GM21423 (cell line): ENCODE measurements at regions not wholly inside any gene's neighbourhood (a gene's known extent, or its start where the extent isn't known, plus 50 kb on each side); places are given as distances from the start of the nearest gene placed in this dataset.
"Not testable (repeated sequence)": the region's sequence is repeated elsewhere in the genome, so short reads cannot be mapped to it uniquely, and the experiment has no call there.

Experiments used
- ATAC-seq: cut with Tn5 transposase; IDR thresholded peaks from one replicate; pipeline ENCODE4 v1.9.1; 2021; ENCODE audit warnings: mild to moderate bottlenecking, moderate library complexity; ENCODE audit not compliant: unreplicated experiment

- not testable (repeated sequence) for ATAC-seq
Observed at GRCh38 chr2:87424763-87425154, 323.1 kb upstream of the PLGLB2 start.

DNA sequence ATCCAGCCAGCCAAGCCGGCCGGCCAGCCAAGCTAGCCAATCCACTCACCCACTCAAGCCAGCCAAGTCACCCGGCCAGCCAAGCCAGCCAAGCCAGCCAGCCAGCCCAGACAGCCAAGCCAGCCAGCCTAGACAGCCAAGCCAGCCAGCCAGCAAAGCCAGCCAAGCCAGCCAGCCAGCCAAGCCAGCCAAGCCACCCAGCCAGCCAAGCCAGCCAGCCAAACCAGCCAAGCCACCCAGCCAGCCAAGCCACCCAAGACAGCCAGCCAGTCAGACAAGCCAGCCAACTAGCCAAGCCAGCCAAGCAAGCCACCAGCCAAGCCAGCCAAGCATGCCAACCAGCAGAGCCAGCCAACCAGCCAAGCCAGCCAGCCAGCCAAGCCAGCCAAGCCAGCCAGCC is 322.7 kb upstream of the PLGLB2 start:
- not testable (repeated sequence) for ATAC-seq

- not testable (repeated sequence) for ATAC-seq
Observed at GRCh38 chr2:87425717-87426116, 322.2 kb upstream of the PLGLB2 start.

DNA sequence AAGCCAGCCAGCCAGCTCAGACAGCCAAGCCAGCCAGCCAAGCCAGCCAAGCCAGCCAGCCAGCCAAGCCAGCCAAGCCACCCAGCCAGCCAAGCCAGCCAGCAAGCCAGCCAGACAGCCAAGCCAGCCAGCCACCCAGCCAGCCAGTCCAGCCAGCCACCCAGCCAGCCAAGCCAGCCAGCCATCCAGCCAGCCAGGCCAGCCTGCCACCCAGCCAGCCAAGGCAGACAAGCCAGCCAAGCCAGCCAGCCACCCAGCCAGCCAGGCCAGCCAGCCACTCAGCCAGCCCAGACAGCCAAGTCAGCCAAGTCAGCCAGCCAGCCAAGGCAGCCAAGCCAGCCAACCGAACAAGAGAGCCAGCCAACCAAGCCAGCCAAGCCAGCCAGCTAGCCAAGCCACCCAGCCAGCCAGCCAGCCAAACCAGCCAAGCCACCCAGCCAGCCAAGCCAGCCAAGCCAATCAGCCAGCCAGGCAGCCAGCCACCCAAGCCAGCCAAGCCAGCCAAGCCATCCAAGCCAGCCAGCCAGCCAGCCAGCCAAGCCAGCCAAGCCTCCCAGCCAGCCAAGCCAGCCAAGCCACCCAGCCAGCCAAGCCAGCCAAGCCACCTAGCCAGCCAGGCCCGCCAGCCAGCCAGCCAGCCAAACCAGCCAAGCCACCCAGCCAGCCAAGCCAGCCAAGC is 319.3 kb upstream of the PLGLB2 start:
- not testable (repeated sequence) for ATAC-seq

DNA sequence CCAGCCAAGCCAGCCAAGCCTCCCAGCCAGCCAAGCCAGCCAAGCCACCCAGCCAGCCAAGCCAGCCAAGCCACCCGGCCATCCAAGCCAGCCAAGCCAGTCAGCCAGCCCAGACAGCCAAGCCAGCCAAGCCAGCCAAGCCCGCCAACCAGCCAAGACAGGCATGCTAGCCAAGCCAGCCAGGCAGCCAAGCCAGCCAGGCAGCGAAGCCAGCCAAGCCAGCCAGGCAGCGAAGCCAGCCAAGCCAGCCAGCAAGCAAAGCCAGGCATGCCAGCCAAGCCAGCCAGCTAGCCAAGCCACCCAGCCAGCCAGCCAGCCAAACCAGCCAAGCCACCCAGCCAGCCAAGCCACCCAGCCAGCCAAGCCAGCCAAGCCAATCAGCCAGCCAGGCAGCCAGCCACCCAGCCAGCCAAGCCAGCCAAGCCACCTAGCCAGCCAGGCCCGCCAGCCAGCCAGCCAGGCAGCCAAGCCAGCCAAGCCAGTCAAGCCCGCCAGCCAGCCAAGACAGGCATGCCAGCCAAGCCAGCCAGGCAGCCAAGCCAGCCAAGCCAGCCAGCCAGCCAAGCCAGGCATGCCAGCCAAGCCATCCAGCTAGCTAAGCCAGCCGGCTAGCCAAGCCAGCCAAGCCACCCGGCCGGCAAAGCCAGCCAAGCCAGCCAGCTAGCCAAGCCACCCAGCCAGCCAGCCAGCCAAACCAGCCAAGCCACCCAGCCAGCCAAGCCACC is 318.5 kb upstream of the PLGLB2 start:
- not testable (repeated sequence) for ATAC-seq

DNA sequence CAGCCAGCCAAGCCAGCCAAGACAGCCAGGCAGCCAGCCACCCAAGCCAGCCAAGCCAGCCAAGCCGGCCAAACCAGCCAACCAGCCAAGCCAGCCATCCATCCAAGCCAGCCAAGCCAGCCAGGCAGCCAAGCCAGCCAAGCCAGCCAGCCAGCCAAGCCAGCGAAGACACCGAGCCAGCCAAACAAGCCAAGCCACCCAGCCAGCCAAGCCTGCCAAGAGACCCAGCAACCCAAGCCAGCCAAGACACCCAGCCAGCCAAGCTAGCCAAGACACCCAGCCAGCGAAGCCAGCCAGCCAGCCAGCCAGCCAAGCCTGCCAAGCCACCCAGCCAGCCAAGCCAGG is 318.0 kb upstream of the PLGLB2 start:
- not testable (repeated sequence) for ATAC-seq

DNA sequence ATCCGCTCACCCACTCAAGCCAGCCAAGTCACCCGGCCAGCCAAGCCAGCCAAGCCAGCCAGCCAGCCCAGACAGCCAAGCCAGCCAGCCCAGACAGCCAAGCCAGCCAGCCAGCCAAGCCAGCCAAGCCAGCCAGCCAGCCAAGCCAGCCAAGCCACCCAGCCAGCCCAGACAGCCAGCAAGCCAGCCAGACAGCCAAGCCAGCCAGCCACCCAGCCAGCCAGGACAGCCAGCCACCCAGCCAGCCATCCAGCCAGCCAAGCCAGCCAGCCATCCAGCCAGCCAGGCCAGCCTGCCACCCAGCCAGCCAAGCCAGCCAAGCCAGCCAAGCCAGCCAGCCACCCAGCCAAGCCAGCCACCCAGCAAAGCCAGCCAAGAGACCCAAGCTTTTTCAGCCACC is 316.8 kb upstream of the PLGLB2 start:
- not testable (repeated sequence) for ATAC-seq

DNA sequence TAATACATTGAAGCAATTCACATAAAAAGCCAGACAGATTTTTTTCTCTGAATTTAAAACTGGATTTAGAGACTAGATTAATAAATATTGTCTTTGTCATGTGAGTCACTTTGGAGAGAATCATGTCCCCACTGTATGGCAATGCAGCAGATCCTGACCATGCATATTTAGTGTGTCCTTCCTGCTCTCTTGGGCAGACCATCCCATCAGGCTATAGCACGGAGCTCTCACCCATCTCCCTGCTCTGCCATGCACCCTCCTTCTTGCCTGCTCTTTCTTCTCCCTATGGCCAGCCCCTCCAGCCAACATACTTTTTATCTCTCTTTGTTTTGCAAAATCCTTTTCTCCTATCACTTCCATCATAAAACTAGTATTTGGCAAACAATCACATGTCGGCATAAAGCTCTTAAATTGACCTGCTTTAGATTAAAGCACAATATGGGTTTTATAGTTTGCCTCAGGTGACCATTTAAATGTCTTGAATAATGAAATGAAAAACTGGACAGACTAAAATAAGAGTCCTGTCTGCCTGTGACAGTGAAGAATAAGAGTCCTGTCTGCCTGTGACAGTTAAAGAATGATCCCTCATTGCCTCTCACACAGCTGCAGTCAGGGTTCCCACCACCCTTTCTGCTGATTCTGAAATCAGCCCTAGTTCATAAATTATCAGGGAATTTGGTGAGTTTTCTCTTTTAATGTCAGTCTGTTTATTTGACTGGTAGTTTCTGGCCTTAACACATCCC is 315.0 kb upstream of the PLGLB2 start:
- not testable (repeated sequence) for ATAC-seq

GRCh38 chr2:87436007-87436406 is 311.9 kb upstream of the PLGLB2 start:
- ATAC-seq, result not testable (repeated sequence)

DNA sequence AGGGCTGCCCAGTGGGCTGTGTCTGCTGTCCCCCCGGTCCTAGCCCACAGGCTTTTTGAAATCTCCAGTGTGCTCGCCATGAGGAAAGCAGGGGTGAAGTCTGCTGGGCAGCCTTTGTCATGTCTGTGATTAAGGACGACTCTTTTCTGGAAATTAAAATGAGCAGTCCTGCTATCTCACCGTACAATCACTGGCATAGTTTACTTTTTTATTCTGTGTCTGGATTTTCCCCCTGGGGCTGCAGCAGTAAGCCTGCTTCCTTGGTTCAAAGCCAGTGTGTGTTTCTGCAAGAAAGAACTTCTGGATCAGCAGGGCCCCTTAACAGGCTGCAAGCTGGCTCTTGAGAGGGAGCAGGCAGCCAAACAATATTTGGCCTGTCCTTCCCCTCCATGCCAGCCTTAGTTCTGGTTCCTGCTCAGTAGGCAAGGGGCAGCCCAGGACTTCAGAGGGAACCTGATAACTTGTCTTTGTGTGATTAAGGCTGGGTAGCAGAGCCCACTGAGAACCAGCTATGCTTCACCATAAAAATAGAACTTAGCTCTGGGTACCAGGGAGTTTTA is 310.1 kb upstream of the PLGLB2 start:
- ATAC-seq, result not testable (repeated sequence)

DNA sequence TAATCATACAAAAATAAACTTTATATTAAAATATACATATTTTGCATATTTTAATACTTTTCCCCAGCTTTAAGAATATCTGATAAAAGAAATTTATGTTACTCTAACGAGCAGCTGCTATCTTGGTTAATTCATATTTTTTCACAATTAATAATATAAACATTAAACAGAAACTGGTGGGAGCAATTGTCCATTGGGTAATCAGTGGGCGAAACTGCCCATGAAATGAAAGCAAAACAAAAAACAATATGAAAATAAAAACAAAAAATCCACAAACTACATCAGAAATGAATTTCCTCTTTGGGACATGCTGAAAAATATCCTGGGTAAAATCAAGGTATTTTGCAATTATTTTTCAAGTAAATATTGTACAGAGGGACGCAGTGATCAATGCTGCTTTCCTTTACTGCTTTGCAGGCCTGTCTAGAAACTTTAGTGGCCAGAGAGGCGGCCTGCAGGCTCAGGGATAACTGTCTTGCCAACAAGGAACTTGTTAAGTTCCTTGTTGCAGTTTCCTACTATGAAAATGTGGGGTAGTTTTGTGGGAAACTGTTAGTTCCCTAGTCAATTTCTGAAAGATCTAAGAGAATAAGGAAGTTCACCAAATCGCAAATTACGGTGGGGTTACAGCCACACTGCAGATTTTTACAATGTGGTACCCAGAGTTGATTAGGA is 309.0 kb upstream of the PLGLB2 start:
- not testable (repeated sequence) for ATAC-seq

- not testable (repeated sequence) for ATAC-seq
Observed at GRCh38 chr2:87439617-87440204, 308.2 kb upstream of the PLGLB2 start.

DNA sequence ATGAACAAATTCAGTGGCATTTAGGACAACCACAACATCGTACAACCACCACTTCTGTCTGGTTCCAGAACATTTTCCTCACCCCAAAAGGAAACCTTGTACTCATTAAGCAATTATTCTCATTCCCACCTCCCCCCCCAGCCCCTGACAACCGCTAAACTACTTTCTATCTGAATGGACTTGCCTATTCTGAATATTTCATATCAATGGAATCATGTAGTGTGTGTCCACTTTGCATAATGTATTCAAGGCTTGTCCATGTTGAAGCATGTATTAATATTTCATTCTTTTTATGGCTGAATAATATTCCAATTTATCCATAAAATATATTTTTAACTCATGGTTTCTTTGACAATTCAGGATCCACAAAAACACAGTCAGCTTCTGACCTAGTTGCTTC is 307.2 kb upstream of the PLGLB2 start:
- ATAC-seq, result not testable (repeated sequence)

DNA sequence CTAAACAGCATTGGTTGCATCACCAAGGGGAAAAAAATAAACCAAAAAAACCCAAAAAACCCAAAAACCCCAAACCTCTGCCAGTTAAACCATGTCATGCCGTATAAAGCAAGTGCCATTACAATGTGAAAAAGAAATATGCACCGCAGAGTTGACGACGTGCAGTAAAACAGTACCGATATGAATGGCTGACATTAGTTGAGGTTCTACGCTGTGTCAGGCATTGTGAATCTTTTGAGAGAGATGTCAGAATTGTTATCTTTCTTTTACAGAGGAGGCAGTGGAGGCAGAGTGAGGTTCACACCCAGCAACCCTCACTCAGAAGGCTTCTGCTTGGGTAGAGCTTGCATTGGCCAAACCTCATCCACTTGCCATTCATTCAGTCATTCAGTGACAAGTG is 306.5 kb upstream of the PLGLB2 start:
- ATAC-seq, result not testable (repeated sequence)

DNA sequence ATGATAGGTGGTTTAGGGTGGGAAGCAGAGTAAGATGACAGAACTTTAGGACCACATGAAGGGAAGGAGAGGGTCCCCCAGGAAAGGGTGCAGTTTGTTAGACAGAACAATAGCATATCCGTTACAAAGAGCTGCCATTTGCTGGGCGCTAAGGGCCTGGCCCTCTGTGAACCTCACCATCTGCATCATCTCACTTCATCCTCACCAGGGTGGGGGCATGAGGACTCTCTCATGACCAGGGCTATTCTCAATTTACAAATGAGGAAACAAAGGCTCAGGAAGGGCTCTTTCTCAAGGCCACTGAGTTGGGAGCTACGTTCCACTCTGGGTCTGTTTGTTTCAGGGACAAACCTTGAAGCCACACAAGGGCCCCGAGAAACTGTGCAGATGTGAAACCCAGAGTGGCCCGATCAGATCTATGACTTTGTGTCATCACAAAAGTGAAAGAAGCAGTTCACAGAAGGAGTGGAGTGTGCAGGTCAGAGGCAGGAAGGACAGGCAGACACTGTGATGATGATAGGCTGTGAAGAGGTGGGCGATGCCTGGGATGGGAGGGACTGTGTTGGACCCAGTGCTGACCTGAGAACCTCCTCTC is 304.8 kb upstream of the PLGLB2 start:
- ATAC-seq, result peak; percentile 97

GRCh38 chr2:87444951-87445350 is 302.9 kb upstream of the PLGLB2 start:
- not testable (repeated sequence) for ATAC-seq

DNA sequence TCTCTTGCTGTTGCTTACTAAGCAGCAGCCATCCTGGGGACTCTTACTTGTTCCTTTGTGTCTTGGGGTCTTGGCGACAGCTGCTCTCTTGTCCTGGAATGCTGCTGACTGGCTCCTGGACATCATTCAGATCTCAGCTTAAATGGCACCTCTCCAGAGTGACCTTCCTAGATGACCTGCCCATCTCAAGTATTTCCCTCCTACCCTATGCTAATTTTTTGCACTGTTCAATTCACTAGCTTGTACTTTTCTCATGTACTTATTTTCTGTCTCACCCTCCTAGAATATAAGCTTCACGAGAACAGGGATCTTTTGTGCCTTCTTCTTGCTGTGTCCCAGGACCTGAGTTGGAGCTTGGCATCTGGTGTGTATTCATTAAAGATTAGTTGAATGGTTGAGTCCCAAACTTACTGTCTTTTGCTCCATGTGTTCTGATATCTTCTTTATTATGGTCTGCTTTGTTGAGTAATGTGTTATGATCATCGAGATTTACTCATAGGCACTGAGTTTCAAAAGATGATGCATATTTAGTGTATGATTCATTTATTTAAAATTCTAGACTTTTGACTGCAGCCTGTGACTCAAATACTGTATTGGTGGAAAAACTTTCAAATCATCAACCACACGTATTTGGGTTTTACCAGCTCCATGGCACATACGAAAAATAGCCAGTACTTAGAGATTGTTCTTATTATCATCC is 302.1 kb upstream of the PLGLB2 start:
- ATAC-seq, result not testable (repeated sequence)

DNA sequence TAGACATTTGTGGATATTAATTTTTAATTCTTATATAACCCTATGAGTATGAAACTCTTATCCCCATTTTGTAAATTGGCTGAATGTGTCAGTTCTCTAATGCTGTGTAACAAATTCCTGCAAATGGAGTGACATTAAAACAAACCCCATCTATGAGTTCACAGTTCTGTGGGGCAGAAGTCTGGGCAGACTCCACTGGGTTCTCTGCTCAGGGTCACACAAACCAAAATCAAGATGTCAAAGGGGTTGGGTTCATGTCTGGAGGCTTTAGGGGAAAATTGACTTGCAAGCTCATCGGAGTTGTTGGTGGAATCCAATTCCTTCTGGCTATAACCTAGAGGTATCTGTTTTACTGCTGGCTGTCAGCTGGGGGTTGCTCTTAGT is 301.6 kb upstream of the PLGLB2 start:
- ATAC-seq, result not testable (repeated sequence)

DNA sequence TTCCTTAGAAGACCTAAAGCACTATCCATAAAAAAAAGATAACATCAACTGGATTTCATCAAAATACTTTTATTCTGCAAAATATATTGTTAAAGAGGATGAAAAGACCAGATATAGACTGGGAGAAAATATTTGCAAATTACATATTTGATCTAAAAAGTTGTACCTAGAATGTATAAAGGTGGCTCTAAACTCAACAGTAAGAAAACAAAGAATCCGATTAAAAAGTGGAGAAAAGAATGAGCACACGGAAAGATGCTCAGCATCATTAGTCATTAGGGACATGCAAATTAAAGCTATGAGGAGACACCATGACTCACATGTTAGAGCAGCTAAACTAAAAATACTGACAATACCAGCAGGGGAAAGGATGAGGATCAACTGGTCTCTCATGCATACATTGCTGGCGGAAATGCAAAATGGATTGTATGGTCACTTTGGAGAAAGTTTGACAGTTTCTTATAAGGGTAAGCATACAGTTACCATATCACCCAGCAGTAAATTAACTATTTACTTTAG is 298.4 kb upstream of the PLGLB2 start:
- ATAC-seq, result not testable (repeated sequence)
